Lower leg skin (tissue), 3 donors: ENCODE measurements at regions not wholly inside any gene's neighbourhood (a gene's known extent, or its start where the extent isn't known, plus 50 kb on each side); places are given as distances from the start of the nearest gene placed in this dataset.

Experiments
- POLR2A ChIP-seq, 2 donors: fragments of 450-650 bp; IDR thresholded peaks; one replicate each; pipeline ENCODE4 v1.6.1; 2016 to 2017; ENCODE audit warnings: antibody characterized with exemption in 2 of 2, mild to moderate bottlenecking in 1 of 2, moderate library complexity in 1 of 2
- TF ChIP-seq, protein P1 (sequence below), 3 donors: fragments of 450-650 bp; IDR thresholded peaks; one replicate each; pipeline ENCODE4 v1.5.1; 2016; ENCODE audit warnings: antibody characterized with exemption in 3 of 3, mild to moderate bottlenecking in 3 of 3, moderate library complexity in 2 of 3

DNA sequence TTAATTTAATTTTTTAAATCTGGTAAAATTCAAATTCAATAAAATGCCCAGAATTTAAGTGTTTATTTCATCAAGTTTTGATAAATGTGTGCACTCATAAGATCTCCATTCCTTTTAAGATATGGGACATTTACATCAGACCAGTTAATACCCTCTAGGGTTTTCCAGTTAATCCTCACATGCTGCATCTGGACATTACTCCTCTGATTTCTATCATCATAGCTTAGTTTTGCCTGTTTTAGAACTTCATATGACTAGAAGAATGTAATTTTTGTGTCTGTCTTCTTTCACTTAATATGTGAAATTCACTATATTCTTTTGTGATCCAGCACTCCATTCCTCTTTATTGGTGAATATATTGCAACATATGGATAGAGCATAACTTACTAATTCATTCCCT is 727.7 kb upstream of the FAM241A start:
- TF ChIP-seq, protein P1, sequence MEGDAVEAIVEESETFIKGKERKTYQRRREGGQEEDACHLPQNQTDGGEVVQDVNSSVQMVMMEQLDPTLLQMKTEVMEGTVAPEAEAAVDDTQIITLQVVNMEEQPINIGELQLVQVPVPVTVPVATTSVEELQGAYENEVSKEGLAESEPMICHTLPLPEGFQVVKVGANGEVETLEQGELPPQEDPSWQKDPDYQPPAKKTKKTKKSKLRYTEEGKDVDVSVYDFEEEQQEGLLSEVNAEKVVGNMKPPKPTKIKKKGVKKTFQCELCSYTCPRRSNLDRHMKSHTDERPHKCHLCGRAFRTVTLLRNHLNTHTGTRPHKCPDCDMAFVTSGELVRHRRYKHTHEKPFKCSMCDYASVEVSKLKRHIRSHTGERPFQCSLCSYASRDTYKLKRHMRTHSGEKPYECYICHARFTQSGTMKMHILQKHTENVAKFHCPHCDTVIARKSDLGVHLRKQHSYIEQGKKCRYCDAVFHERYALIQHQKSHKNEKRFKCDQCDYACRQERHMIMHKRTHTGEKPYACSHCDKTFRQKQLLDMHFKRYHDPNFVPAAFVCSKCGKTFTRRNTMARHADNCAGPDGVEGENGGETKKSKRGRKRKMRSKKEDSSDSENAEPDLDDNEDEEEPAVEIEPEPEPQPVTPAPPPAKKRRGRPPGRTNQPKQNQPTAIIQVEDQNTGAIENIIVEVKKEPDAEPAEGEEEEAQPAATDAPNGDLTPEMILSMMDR (IDR thresholded peaks at IDR 0.05), result no peak
- no peak for TF ChIP-seq POLR2A (IDR thresholded peaks at IDR 0.05)
